ENCODE measurements at regions not wholly inside any gene's neighbourhood (a gene's known extent, or its start where the extent isn't known, plus 50 kb on each side); places are given as distances from the start of the nearest gene placed in this dataset.

DNA sequence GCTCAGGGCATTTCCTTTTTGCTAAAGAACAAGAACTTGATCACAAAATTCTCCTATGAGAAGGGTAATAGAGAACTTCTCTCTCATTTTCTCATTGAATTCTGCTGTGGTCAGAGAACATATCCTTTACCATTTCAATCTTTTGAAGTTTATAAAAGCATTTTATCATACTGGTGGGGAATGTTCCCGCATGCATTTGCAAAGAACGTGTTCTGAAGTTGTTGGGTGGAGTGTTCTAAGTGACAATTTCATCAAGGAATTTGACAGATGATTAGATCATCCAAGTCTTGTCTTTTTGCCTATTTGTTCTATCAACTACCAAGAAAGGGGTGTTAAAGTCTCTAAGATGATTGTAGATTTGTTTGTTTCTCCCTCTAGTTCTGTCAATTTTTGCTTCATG lies 163.4 kb upstream of the FREM1 start:
- Histone ChIP-seq H3K27ac (no peak overlapping the region), H3K36me3 (no peaks in the 10 kb centered on the region), H3K27me3 (no peaks in the 10 kb centered on the region), H3K9me3 (no peaks in the 10 kb centered on the region), H3K4me1 (no peaks in the 10 kb centered on the region), H3K4me3 (no peak overlapping the region)
- intact Hi-C loops (cut with DNase I; ENCODE audit: low total_unique reads) = no loop called here
- TF ChIP-seq, protein P1, sequence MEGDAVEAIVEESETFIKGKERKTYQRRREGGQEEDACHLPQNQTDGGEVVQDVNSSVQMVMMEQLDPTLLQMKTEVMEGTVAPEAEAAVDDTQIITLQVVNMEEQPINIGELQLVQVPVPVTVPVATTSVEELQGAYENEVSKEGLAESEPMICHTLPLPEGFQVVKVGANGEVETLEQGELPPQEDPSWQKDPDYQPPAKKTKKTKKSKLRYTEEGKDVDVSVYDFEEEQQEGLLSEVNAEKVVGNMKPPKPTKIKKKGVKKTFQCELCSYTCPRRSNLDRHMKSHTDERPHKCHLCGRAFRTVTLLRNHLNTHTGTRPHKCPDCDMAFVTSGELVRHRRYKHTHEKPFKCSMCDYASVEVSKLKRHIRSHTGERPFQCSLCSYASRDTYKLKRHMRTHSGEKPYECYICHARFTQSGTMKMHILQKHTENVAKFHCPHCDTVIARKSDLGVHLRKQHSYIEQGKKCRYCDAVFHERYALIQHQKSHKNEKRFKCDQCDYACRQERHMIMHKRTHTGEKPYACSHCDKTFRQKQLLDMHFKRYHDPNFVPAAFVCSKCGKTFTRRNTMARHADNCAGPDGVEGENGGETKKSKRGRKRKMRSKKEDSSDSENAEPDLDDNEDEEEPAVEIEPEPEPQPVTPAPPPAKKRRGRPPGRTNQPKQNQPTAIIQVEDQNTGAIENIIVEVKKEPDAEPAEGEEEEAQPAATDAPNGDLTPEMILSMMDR (IDR thresholded peaks at IDR 0.05 in 4 of 5, conservative IDR thresholded peaks at IDR 0.05 in 1 of 5) = no peak
- TF ChIP-seq POLR2A (IDR thresholded peaks at IDR 0.05) = no peak
- DNase-seq = no peak
- in situ Hi-C loops (cut with MboI; ENCODE audit: low sequenced_read_pairs in 4 of 4) = loop anchor here in 1 of 4 donors (25.0 kb wide), 1 partner anchor 111 kb away; no protein-coding TSS in a partner anchor
- ATAC-seq = no peak

DNA sequence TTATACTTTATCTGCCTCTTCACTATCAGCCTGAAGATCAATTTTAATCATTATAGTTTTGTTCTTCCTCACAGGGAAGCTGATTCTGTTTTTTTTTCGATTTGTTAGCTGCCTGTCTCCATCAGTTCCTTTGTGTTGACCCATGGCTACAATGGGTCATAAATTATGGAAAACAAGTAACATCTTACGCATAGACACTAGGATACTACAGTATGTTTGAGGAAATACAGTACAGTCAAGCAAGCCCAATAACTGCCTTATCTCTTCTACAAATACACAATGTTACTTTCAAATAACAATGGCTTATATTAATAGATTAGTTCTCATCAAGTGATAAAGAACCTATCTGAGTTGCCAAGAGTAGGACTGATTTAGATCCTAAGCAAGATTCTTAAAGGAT lies 160.5 kb upstream of the FREM1 start:
- intact Hi-C loops (cut with DNase I; ENCODE audit: low total_unique reads) = no loop called here

DNA sequence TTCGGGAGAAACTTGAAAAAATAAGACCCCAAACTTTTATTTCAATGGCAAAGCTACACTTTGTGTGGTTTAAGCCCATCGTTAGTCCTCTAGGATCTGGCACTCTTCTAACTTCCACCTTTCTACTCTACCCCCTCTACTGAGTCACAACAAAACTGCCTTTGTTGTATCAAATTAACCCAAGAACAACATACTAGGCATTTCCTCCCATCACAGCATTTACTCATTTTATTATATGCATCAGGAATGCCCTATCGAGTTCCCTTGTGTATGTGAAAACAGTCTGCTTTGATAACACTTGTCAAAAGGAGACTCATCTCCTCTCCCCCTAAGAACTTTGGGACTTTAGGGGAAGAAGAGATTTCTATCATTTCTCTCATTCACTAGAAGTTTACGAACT lies 158.9 kb upstream of the FREM1 start:
- ATAC-seq (no peak), DNase-seq (no peak)
- in situ Hi-C loops (cut with MboI; ENCODE audit: low sequenced_read_pairs in 4 of 4) = loop anchor here in 1 of 4 donors (25.0 kb wide), 1 partner anchor 107 kb away; no protein-coding TSS in a partner anchor
- no peak overlapping the region for H3K27ac ChIP-seq
- no peaks in the 10 kb centered on the region for H3K27me3 ChIP-seq
- no peaks in the 10 kb centered on the region for H3K4me1 ChIP-seq
- no peaks in the 10 kb centered on the region for H3K9me3 ChIP-seq
- intact Hi-C loops (cut with DNase I; ENCODE audit: low total_unique reads) = no loop called here
- no peaks in the 10 kb centered on the region for H3K36me3 ChIP-seq
- H3K4me3 ChIP-seq = no peak overlapping the region
- TF ChIP-seq, protein P1 (IDR thresholded peaks at IDR 0.05 in 4 of 5, conservative IDR thresholded peaks at IDR 0.05 in 1 of 5) = no peak
- TF ChIP-seq POLR2A (IDR thresholded peaks at IDR 0.05) = no peak

More for the DNA sequence above, 160.5 kb upstream of the FREM1 start:
- no peak overlapping the region for H3K4me3 ChIP-seq
- no peak overlapping the region for H3K27ac ChIP-seq
- in situ Hi-C loops (cut with MboI; ENCODE audit: low sequenced_read_pairs in 4 of 4) = loop anchor here in 1 of 4 donors (25.0 kb wide), 1 partner anchor 108 kb away; no protein-coding TSS in a partner anchor
- ATAC-seq (no peak), DNase-seq (no peak)
- no peaks in the 10 kb centered on the region for H3K27me3 ChIP-seq
- H3K36me3 ChIP-seq = no peaks in the 10 kb centered on the region
- H3K4me1 ChIP-seq = no peaks in the 10 kb centered on the region
- no peak for TF ChIP-seq POLR2A (IDR thresholded peaks at IDR 0.05)
- TF ChIP-seq, protein P1 (IDR thresholded peaks at IDR 0.05 in 4 of 5, conservative IDR thresholded peaks at IDR 0.05 in 1 of 5) = no peak
- no peaks in the 10 kb centered on the region for H3K9me3 ChIP-seq

DNA sequence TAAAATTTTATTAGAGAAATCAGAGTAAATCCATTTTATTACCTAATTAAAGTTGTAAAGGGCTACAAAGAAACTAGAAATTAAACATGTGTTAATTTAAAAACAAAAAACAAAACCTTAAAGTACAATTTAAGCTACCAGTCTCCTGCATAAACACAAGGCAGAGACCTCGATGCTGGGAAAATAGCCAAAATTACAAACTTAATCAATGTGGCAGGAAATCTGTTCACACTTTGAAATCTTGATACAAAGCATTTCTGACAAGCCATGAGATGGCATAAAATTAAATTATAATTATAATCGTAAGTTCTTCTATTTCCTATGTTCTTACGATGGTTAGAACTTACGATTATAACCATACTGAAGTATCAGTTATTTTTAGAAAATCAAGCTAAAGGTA lies 158.0 kb upstream of the FREM1 start:
- H3K9me3 ChIP-seq = no peaks in the 10 kb centered on the region
- TF ChIP-seq POLR2A (IDR thresholded peaks at IDR 0.05) = no peak
- TF ChIP-seq, protein P1 (IDR thresholded peaks at IDR 0.05 in 4 of 5, conservative IDR thresholded peaks at IDR 0.05 in 1 of 5) = no peak
- in situ Hi-C loops (cut with MboI; ENCODE audit: low sequenced_read_pairs in 4 of 4) (loop anchor here in 1 of 4 donors (25.0 kb wide), 1 partner anchor 106 kb away; no protein-coding TSS in a partner anchor), intact Hi-C loops (cut with DNase I; ENCODE audit: low total_unique reads) (no loop called here)
- no peak for DNase-seq
- H3K27me3 ChIP-seq = no peaks in the 10 kb centered on the region
- no peak for ATAC-seq
- H3K4me3 ChIP-seq = no peak overlapping the region
- H3K27ac ChIP-seq = no peak overlapping the region
- no peaks in the 10 kb centered on the region for H3K36me3 ChIP-seq
- no peaks in the 10 kb centered on the region for H3K4me1 ChIP-seq

DNA sequence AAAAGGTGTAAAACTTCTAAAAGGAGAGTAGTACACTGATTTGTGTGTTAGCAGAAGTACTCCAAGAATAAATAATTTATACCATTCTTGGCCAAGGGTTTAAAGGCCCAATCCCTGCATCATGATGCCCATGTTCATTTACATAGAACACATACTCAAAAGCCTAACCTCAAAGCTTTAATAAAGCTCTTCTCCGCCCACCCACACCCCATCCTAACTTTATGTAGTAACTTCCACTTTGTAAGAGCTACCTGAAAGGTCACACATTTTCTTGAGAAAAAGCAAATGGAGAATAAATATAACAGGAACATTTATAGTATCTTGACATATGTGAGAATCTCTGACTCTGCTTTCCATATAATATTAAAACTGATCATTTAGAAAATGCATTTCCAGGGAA lies 148.8 kb upstream of the FREM1 start:
- ATAC-seq = no peak

More for the DNA sequence above, 148.8 kb upstream of the FREM1 start:
- no peak overlapping the region for H3K27ac ChIP-seq
- in situ Hi-C loops (cut with MboI; ENCODE audit: low sequenced_read_pairs in 4 of 4) (loop anchor here in 1 of 4 donors (25.0 kb wide), 1 partner anchor 97 kb away; no protein-coding TSS in a partner anchor), intact Hi-C loops (cut with DNase I; ENCODE audit: low total_unique reads) (no loop called here)
- DNase-seq = no peak
- TF ChIP-seq, protein P1 (IDR thresholded peaks at IDR 0.05 in 4 of 5, conservative IDR thresholded peaks at IDR 0.05 in 1 of 5) = no peak
- no peak for TF ChIP-seq POLR2A (IDR thresholded peaks at IDR 0.05)
- no peaks in the 10 kb centered on the region for H3K9me3 ChIP-seq
- H3K27me3 ChIP-seq = no peaks in the 10 kb centered on the region
- no peaks in the 10 kb centered on the region for H3K36me3 ChIP-seq
- H3K4me1 ChIP-seq = no peaks in the 10 kb centered on the region
- H3K4me3 ChIP-seq = no peak overlapping the region
